ENCODE measurements at regions not wholly inside any gene's neighbourhood (a gene's known extent, or its start where the extent isn't known, plus 50 kb on each side); places are given as distances from the start of the nearest gene placed in this dataset.

- DNase-seq: no peak
Observed at GRCh38 chr13:88908961-88909441, 1237.8 kb downstream of the SLITRK5 start.

- no peak for DNase-seq
Observed at GRCh38 chr13:88919970-88920628, 1248.9 kb downstream of the SLITRK5 start.

- no peak for DNase-seq
Observed at GRCh38 chr13:88925954-88926353, 1254.8 kb downstream of the SLITRK5 start.

- DNase-seq: no peak
Observed at GRCh38 chr13:88926890-88927502, 1255.8 kb downstream of the SLITRK5 start.

GRCh38 chr13:88932950-88933349 lies 1261.8 kb downstream of the SLITRK5 start:
- no peak for DNase-seq

GRCh38 chr13:88937384-88937783 lies 1266.2 kb downstream of the SLITRK5 start:
- DNase-seq: no peak

- DNase-seq: no peak
Observed at GRCh38 chr13:88945793-88946192, 1274.6 kb downstream of the SLITRK5 start.

GRCh38 chr13:88948501-88948900 lies 1277.3 kb downstream of the SLITRK5 start:
- no peak for DNase-seq

GRCh38 chr13:88958821-88959220 lies 1287.7 kb downstream of the SLITRK5 start:
- no peak for DNase-seq

GRCh38 chr13:88976466-88976865 lies 1305.3 kb downstream of the SLITRK5 start:
- no peak for DNase-seq

GRCh38 chr13:88978607-88979006 lies 1307.4 kb downstream of the SLITRK5 start:
- DNase-seq: no peak

GRCh38 chr13:88979465-88980175 lies 1308.4 kb downstream of the SLITRK5 start:
- DNase-seq: no peak

- no peak for DNase-seq
Observed at GRCh38 chr13:89003656-89004055, 1332.5 kb downstream of the SLITRK5 start.

GRCh38 chr13:89011615-89012014 lies 1340.4 kb downstream of the SLITRK5 start:
- no peak for DNase-seq

GRCh38 chr13:89027694-89028306 lies 1356.6 kb downstream of the SLITRK5 start:
- no peak for DNase-seq

GRCh38 chr13:89029062-89029461 lies 1357.9 kb downstream of the SLITRK5 start:
- no peak for DNase-seq

- no peak for DNase-seq
Observed at GRCh38 chr13:89034015-89034414, 1362.8 kb downstream of the SLITRK5 start.

GRCh38 chr13:89052699-89053098 lies 1381.5 kb downstream of the SLITRK5 start:
- DNase-seq: no peak

GRCh38 chr13:89053418-89053817 lies 1382.2 kb downstream of the SLITRK5 start:
- no peak for DNase-seq

- DNase-seq: no peak
Observed at GRCh38 chr13:89057274-89057673, 1386.1 kb downstream of the SLITRK5 start.

GRCh38 chr13:89057862-89058261 lies 1386.7 kb downstream of the SLITRK5 start:
- no peak for DNase-seq

- no peak for DNase-seq
Observed at GRCh38 chr13:89061821-89062220, 1390.7 kb downstream of the SLITRK5 start.

- no peak for DNase-seq
Observed at GRCh38 chr13:89066868-89067466, 1395.8 kb downstream of the SLITRK5 start.

Data from effector CD8-positive, alpha-beta T cell (primary cell).